ENCODE measurements at regions not wholly inside any gene's neighbourhood (a gene's known extent, or its start where the extent isn't known, plus 50 kb on each side); places are given as distances from the start of the nearest gene placed in this dataset.

- H2AFZ ChIP-seq (ENCODE audit: low read depth, low read length, poor library complexity, severe bottlenecking): no peak overlapping the region
- H3K4me3 ChIP-seq (replicated peaks in 1 of 2; ENCODE audit: low read depth in 1 of 2, low read length in 2 of 2): no peak overlapping the region
- intact Hi-C loops (cut with micrococcal nuclease): no loop called here
- ChIA-PET RAD21 (ENCODE audit: low non-redundant PET in 1 of 2, low total read pairs in 2 of 2, uncharacterized antibody in 2 of 2, unreplicated experiment in 2 of 2) (no interaction called here), CTCF (no interaction called here), POLR2A (no interaction called here)
- no peak for TF ChIP-seq CBX3 (IDR thresholded peaks at IDR 0.05; ENCODE audit: low read depth)
- TF ChIP-seq ATF3 (IDR thresholded peaks at IDR 0.05): no peak
- TF ChIP-seq CTCF (IDR thresholded peaks at IDR 0.05 in 2 of 3, conservative IDR thresholded peaks at IDR 0.05 in 1 of 3; ENCODE audit: borderline replicate concordance in 1 of 3, insufficient read depth in 1 of 3, low read depth in 2 of 3, low read length in 2 of 3): no peak
- no peak for TF ChIP-seq SP1 (IDR thresholded peaks at IDR 0.05; ENCODE audit: low read depth)
- no peak for TF ChIP-seq ELF1 (IDR thresholded peaks at IDR 0.05; ENCODE audit: borderline replicate concordance, low read depth)
- TF ChIP-seq YY1 (IDR thresholded peaks at IDR 0.05; ENCODE audit: extremely low read depth, insufficient replicate concordance, low read depth, low read length): no peak
- TF ChIP-seq REST (IDR thresholded peaks at IDR 0.05; ENCODE audit: low read depth): no peak
- TF ChIP-seq EZH2 (IDR thresholded peaks at IDR 0.05): no peak
- H3K79me2 ChIP-seq (ENCODE audit: insufficient read depth, low read length): no peaks in the 10 kb centered on the region
- ATAC-seq: no peak
- H3K27ac ChIP-seq (ENCODE audit: low read depth, low read length): no peak overlapping the region
- no peak overlapping the region for H3K9ac ChIP-seq (ENCODE audit: low read length)
- no TSS peak for BruUV-seq (replicated peaks)
- no peaks in the 10 kb centered on the region for H3K27me3 ChIP-seq (ENCODE audit: insufficient read depth, low read length)
- no peaks in the 10 kb centered on the region for H3K4me1 ChIP-seq (ENCODE audit: control insufficient read depth in 1 of 2, insufficient read depth in 2 of 2, low read length in 2 of 2)
- no peaks in the 10 kb centered on the region for H4K20me1 ChIP-seq (ENCODE audit: insufficient read depth)
- no peaks in the 10 kb centered on the region for H3K36me3 ChIP-seq (ENCODE audit: control insufficient read depth in 1 of 2, insufficient read depth in 2 of 2, low read length in 2 of 2)
- DNase-seq (ENCODE audit: low read depth, low spot score): no peak
- H3K4me2 ChIP-seq (ENCODE audit: low read length): no peak overlapping the region
- H3K9me2 ChIP-seq (ENCODE audit: insufficient read depth): no peaks in the 10 kb centered on the region
- H3K9me3 ChIP-seq (ENCODE audit: control insufficient read depth in 1 of 2, insufficient read depth in 1 of 2, low read depth in 1 of 2, low read length in 2 of 2): peaks cover 4 to 7% of the 10 kb centered on the region in 2 experiments; a peak in 2 of 4 replicates
Measured at GRCh38 chr13:89057862-89058261, 1386.7 kb downstream of the SLITRK5 start.

Data from HCT116 (cell line).